GM10248 (cell line): ENCODE measurements at regions not wholly inside any gene's neighbourhood (a gene's known extent, or its start where the extent isn't known, plus 50 kb on each side); places are given as distances from the start of the nearest gene placed in this dataset.

ENCODE experiments used
- CTCF ChIA-PET: fragments of 300-600 bp; sonication (Branson Sonifier 250); formaldehyde crosslinking; extraction: SDS; loops from one replicate; lab custom pipeline; 2021; ENCODE audit warnings: antibody characterized with exemption; lab: Yijun Ruan, JAX
- POLR2A ChIA-PET: fragments of 350-650 bp; sonication (Branson Sonifier 250); formaldehyde crosslinking; extraction: SDS; loops from one replicate; lab custom pipeline; 2020; ENCODE audit warnings: antibody characterized with exemption; lab: Yijun Ruan, JAX
- DNase-seq: peaks from one replicate; pipeline ENCODE4 v3.0.0; 2012; ENCODE audit errors: extremely low spot score
- TF ChIP-seq, protein P1 (sequence below): IDR thresholded peaks from 2 replicates; pipeline ENCODE4 v1.5.1; 2012; ENCODE audit warnings: mild to moderate bottlenecking, low read depth; ENCODE audit errors: extremely low read depth, missing control alignments, control extremely low read depth

GRCh38 chr14:21894003-21894897, 220.6 kb upstream of the OR4E1 start:
- ChIA-PET POLR2A (no interaction called here), CTCF (interaction anchor here (0.8 to 1.0 kb wide), 2 partner anchors 19 to 24 kb away, joined by 3 read pairs; no protein-coding TSS in a partner anchor)
- DNase-seq = no peak
- TF ChIP-seq, protein P1, sequence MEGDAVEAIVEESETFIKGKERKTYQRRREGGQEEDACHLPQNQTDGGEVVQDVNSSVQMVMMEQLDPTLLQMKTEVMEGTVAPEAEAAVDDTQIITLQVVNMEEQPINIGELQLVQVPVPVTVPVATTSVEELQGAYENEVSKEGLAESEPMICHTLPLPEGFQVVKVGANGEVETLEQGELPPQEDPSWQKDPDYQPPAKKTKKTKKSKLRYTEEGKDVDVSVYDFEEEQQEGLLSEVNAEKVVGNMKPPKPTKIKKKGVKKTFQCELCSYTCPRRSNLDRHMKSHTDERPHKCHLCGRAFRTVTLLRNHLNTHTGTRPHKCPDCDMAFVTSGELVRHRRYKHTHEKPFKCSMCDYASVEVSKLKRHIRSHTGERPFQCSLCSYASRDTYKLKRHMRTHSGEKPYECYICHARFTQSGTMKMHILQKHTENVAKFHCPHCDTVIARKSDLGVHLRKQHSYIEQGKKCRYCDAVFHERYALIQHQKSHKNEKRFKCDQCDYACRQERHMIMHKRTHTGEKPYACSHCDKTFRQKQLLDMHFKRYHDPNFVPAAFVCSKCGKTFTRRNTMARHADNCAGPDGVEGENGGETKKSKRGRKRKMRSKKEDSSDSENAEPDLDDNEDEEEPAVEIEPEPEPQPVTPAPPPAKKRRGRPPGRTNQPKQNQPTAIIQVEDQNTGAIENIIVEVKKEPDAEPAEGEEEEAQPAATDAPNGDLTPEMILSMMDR = peak; percentile 33

GRCh38 chr14:21891921-21892320, 218.3 kb upstream of the OR4E1 start:
- TF ChIP-seq, protein P1 = no peak
- CTCF ChIA-PET = interaction anchor here (1.2 to 1.5 kb wide), 2 partner anchors 26 to 40 kb away, joined by 4 read pairs; no protein-coding TSS in a partner anchor
- DNase-seq = no peak
- POLR2A ChIA-PET = no interaction called here

DNA sequence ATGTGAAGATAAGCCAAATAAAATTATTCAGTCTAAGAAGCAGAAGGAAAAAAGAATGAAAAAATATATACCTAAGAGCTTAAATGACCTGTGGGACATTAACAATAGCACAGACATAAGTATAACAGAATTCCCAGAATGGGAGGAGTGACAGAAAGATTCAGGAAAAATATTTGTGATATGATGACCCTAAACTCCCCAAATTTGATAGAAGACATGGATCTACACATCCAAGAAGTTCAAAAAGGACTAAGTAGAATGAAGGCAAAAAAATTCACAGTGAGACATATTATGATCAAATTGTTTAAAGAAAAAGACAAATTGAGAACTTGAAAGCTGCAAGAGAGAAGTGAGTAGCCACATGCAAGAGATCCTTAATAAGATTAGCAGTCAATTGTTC, 211.4 kb upstream of the OR4E1 start:
- ChIA-PET CTCF (interaction anchor here (1.4 kb wide), 1 partner anchor 16 kb away, joined by 3 read pairs; no protein-coding TSS in a partner anchor), POLR2A (no interaction called here)
- TF ChIP-seq, protein P1 = no peak
- DNase-seq = no peak

DNA sequence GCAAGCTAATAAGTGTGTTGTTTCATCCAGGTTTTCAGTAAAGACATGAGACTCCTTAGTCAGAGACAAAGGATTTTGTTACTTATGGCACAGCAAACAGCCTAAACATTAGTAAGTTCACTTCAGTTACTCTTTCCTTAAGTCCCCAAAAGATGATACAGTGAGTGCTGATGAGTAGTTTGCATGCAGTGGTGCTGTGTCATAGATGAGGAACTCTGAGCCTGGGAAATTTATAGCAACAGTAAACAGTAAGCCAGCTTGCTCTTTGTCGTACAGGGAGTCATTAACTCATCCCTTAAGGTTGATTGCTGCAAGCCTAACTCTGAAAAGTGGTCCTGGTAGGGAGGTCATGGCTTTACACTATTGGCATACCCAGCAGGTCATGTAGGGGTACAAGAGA, 208.6 kb upstream of the OR4E1 start:
- no peak for DNase-seq
- CTCF ChIA-PET = interaction anchor here (1.3 kb wide), 1 partner anchor 13 kb away, joined by 5 read pairs; no protein-coding TSS in a partner anchor
- TF ChIP-seq, protein P1 = no peak
- POLR2A ChIA-PET = no interaction called here

- POLR2A ChIA-PET = no interaction called here
- CTCF ChIA-PET = interaction anchor here (1.0 to 1.6 kb wide), 3 partner anchors 20 to 97 kb away, joined by 3 to 5 read pairs (median 5); no protein-coding TSS in a partner anchor
- TF ChIP-seq, protein P1 = no peak
- DNase-seq = no peak
Observed at GRCh38 chr14:21880918-21881317, 207.3 kb upstream of the OR4E1 start.

DNA sequence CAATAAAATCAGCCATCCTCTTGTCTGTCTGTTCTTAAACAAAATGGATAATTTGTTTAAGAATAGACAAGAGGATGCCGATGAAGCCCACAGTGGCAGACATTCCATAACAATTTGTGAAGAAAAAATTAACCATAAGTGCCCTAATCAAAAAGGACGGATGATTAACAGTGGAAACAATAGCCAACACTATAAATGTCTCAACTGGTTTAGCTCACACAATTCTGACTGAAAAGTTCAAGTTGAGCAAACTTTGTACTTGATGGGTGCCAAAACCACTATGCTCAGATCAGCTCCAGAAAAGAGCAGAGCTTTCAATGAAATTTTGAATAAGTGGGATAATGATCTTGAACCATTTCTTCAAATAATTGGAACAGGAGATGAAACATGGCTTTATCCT, 202.2 kb upstream of the OR4E1 start:
- no peak for DNase-seq
- TF ChIP-seq, protein P1 = no peak
- ChIA-PET POLR2A (no interaction called here), CTCF (no interaction called here)
